Caco-2 (cell line): ENCODE measurements at regions not wholly inside any gene's neighbourhood (a gene's known extent, or its start where the extent isn't known, plus 50 kb on each side); places are given as distances from the start of the nearest gene placed in this dataset.
"Not testable (repeated sequence)": the region's sequence is repeated elsewhere in the genome, so short reads cannot be mapped to it uniquely, and the experiment has no call there.

Experiments
- BruUV-seq: library from RNA; stranded (reverse); fragments of 400-500 nt; replicated peaks from 2 replicates; lab custom pipeline; 2021; lab: Mats Ljungman, UMichigan
- CTCF ChIA-PET: fragments of 300-600 bp; sonication (Branson Sonifier 250); formaldehyde crosslinking; loops from one replicate; lab custom pipeline; 2022; ENCODE audit warnings: antibody characterized with exemption; lab: Charles Lee
- POLR2A ChIA-PET: fragments of 300-600 bp; sonication (Branson Sonifier 250); formaldehyde crosslinking; loops from one replicate; lab custom pipeline; 2022; ENCODE audit warnings: antibody characterized with exemption; lab: Charles Lee
- DNase-seq, 2 experiments: peaks; one replicate each; pipeline versions ENCODE4 v3.0.0 to v3.0.0-alpha.2; 2020 to 2022
- H3K27me3 ChIP-seq: replicated peaks from 2 replicates; pipeline ENCODE4 v1.6.0; 2011; ENCODE audit warnings: low read length; ENCODE audit not compliant: control insufficient read depth, insufficient read depth
- H3K36me3 ChIP-seq: 2 replicates; pipeline ENCODE4 v1.5.1; 2011; ENCODE audit warnings: low read length; ENCODE audit not compliant: control insufficient read depth, insufficient read depth
- H3K4me1 ChIP-seq: fragments of 250-450 bp; sonication (Bioruptor Pico); 2 replicates; pipeline ENCODE4 v1.5.1; 2020; ENCODE audit warnings: mild to moderate bottlenecking
- H3K4me3 ChIP-seq: 2 replicates; pipeline ENCODE4 v1.5.1; 2011; ENCODE audit warnings: low read depth, mild to moderate bottlenecking, control low read depth, low read length
- H3K9me3 ChIP-seq: fragments of 250-450 bp; sonication (Bioruptor Pico); 2 replicates; pipeline ENCODE4 v1.5.1; 2020; ENCODE audit warnings: mild to moderate bottlenecking, moderate library complexity
- H3K27ac Mint-ChIP-seq: one replicate; pipeline ENCODE4 v1.8.0; 2022; ENCODE audit warnings: mixed read lengths; ENCODE audit not compliant: unreplicated experiment
- H3K27me3 Mint-ChIP-seq: one replicate; pipeline ENCODE4 v1.8.0; 2022; ENCODE audit warnings: mixed read lengths; ENCODE audit not compliant: insufficient read depth, unreplicated experiment
- H3K36me3 Mint-ChIP-seq: one replicate; pipeline ENCODE4 v1.8.0; 2022; ENCODE audit warnings: mild to moderate bottlenecking, mixed read lengths; ENCODE audit not compliant: insufficient read depth, unreplicated experiment
- H3K4me1 Mint-ChIP-seq: one replicate; pipeline ENCODE4 v1.8.0; 2022; ENCODE audit warnings: low read depth, mixed read lengths; ENCODE audit not compliant: unreplicated experiment
- H3K4me3 Mint-ChIP-seq: one replicate; pipeline ENCODE4 v1.8.0; 2022; ENCODE audit warnings: mild to moderate bottlenecking, moderate library complexity, mixed read lengths; ENCODE audit not compliant: unreplicated experiment
- H3K9me3 Mint-ChIP-seq: one replicate; pipeline ENCODE4 v1.8.0; 2022; ENCODE audit warnings: mixed read lengths; ENCODE audit not compliant: unreplicated experiment
- CTCF ChIP-seq, 2 experiments: fragments of 200-600 bp in 1 of 2; IDR thresholded peaks; 1 replicate in 1 of 2; 2 replicates in 1 of 2; pipeline versions ENCODE4 v1.5.1 to v1.8.0; 2011 to 2022; ENCODE audit warnings: antibody characterized with exemption in 1 of 2, control low read depth in 1 of 2, inconsistent platforms in 1 of 2, low read depth in 1 of 2, low read length in 1 of 2, mild to moderate bottlenecking in 1 of 2, moderate library complexity in 1 of 2; ENCODE audit not compliant: insufficient read depth in 1 of 2, severe bottlenecking in 1 of 2, unreplicated experiment in 1 of 2
- intact Hi-C: fragments of 100-400 bp; cut with micrococcal nuclease; formaldehyde crosslinking; loops from one replicate; pipeline ENCODE4 v1.10.0; 2022; ENCODE audit not compliant: unreplicated experiment

- H3K4me3 Mint-ChIP-seq, intact Hi-C loops, DNase-seq, BruUV-seq, H3K9me3 Mint-ChIP-seq, H3K36me3 ChIP-seq, POLR2A ChIA-PET, H3K4me1 ChIP-seq, H3K27ac Mint-ChIP-seq, H3K27me3 ChIP-seq, H3K9me3 ChIP-seq, H3K4me1 Mint-ChIP-seq, H3K4me3 ChIP-seq, H3K36me3 Mint-ChIP-seq, H3K27me3 Mint-ChIP-seq, CTCF ChIA-PET: not testable (repeated sequence)
These were observed 244.7 kb downstream of the CENPC start for GRCh38 chr4:67300497-67301185.

DNA sequence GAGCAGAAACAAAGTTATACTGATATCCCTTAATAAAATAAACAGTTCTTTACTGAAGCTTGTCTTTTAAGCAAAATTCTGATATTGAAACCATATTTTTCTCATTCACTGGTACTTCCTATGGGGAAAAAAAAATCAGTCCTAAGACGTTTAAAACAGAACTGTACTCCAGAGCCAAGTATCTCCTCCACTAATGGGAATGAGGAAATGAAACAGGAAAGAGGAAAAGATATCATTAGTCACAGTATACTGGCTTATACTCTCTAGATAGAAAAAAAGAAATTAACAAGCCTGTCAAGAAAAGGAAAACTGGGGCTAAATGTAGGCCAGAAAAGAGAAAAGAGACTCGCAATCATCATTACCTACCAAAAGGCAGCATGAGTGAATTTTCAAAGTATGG, 252.7 kb downstream of the CENPC start:
- no peaks in the 10 kb centered on the region for H3K9me3 ChIP-seq
- no peaks in the 10 kb centered on the region for H3K27me3 ChIP-seq
- BruUV-seq = no TSS peak
- intact Hi-C loops = no loop called here
- no peaks in the 10 kb centered on the region for H3K36me3 Mint-ChIP-seq
- no peak for DNase-seq
- H3K4me1 ChIP-seq = no peaks in the 10 kb centered on the region
- peaks cover 5% of the 10 kb centered on the region for H3K27me3 Mint-ChIP-seq
- H3K27ac Mint-ChIP-seq = no peak overlapping the region
- no peak for TF ChIP-seq CTCF (IDR thresholded peaks at IDR 0.05; ENCODE audit: insufficient read depth in 1 of 2, low read depth in 1 of 2, low read length in 1 of 2, severe bottlenecking in 1 of 2, unreplicated experiment in 1 of 2)
- H3K4me1 Mint-ChIP-seq = no peaks in the 10 kb centered on the region
- ChIA-PET POLR2A (no interaction called here), CTCF (no interaction called here)
- H3K4me3 Mint-ChIP-seq = no peak overlapping the region
- H3K36me3 ChIP-seq = no peaks in the 10 kb centered on the region
- no peak overlapping the region for H3K4me3 ChIP-seq
- H3K9me3 Mint-ChIP-seq = peaks cover 7% of the 10 kb centered on the region

DNA sequence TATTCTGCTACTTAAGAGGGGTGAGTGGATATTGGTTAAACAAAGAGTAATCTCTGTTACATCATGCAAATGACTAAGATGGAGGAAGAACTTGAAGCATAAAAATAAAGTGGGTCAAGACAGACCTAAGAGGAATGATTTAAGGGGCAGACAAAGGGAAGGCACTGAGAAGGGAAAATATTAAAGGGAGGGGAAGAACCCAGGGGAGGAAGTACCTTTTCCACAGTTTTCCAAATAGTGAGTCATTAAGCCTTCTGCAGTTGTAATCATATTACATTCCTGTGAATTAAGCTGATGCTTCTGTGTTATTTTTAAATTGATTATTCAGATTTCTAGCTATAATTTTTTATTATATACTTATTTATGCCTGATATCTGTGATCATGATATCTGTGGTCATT, 253.3 kb downstream of the CENPC start:
- H3K36me3 ChIP-seq = no peaks in the 10 kb centered on the region
- Mint-ChIP-seq H3K4me3 (no peak overlapping the region), H3K36me3 (no peaks in the 10 kb centered on the region), H3K27me3 (peaks cover 5% of the 10 kb centered on the region), H3K4me1 (no peaks in the 10 kb centered on the region), H3K9me3 (peaks cover 13% of the 10 kb centered on the region), H3K27ac (no peak overlapping the region)
- no peak for DNase-seq
- H3K27me3 ChIP-seq = no peaks in the 10 kb centered on the region
- TF ChIP-seq CTCF (IDR thresholded peaks at IDR 0.05; ENCODE audit: insufficient read depth in 1 of 2, low read depth in 1 of 2, low read length in 1 of 2, severe bottlenecking in 1 of 2, unreplicated experiment in 1 of 2) = no peak
- no peaks in the 10 kb centered on the region for H3K4me1 ChIP-seq
- ChIA-PET POLR2A (no interaction called here), CTCF (no interaction called here)
- no peaks in the 10 kb centered on the region for H3K9me3 ChIP-seq
- BruUV-seq = no TSS peak
- intact Hi-C loops = no loop called here
- H3K4me3 ChIP-seq = no peak overlapping the region
